GM10266 (cell line): ENCODE measurements at regions not wholly inside any gene's neighbourhood (a gene's known extent, or its start where the extent isn't known, plus 50 kb on each side); places are given as distances from the start of the nearest gene placed in this dataset.

Experiments used
- DNase-seq: peaks from one replicate; pipeline ENCODE4 v3.0.0; 2012; ENCODE audit errors: extremely low spot score
- TF ChIP-seq, protein P1 (sequence below): IDR thresholded peaks from 2 replicates; pipeline ENCODE4 v1.5.1; 2012; ENCODE audit warnings: mild to moderate bottlenecking, low read depth; ENCODE audit not compliant: control insufficient read depth, insufficient read depth; ENCODE audit errors: missing control alignments

DNA sequence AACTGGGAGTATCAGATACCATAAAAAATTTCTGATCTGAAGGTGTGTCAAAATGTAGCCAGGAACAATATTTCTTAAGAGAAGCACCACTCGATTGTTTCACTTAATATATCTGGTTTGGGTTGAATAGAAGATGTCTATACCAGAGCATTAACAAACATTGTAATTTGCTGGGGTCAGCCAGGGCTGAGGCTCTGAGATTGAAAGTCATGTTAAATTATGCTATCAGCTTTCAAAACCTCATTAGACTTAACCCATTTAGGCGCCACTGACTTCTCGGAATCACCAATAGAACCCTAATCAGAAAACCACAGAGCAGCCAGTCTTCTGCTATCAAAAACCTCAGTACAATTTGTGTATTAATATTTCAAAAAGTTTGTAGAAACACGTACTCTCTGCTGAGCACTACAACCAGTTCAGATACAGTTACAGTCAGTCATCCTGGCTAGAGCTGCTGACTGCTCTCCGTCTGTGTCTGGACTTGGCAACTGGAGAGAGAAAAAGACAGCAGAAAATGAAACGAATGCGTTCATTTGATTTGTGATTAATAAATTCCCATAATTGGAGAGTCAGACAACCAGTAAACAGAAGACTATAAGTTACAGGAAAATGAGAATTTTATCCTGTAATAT is 848.6 kb upstream of the PABPC4L start:
- TF ChIP-seq, protein P1, sequence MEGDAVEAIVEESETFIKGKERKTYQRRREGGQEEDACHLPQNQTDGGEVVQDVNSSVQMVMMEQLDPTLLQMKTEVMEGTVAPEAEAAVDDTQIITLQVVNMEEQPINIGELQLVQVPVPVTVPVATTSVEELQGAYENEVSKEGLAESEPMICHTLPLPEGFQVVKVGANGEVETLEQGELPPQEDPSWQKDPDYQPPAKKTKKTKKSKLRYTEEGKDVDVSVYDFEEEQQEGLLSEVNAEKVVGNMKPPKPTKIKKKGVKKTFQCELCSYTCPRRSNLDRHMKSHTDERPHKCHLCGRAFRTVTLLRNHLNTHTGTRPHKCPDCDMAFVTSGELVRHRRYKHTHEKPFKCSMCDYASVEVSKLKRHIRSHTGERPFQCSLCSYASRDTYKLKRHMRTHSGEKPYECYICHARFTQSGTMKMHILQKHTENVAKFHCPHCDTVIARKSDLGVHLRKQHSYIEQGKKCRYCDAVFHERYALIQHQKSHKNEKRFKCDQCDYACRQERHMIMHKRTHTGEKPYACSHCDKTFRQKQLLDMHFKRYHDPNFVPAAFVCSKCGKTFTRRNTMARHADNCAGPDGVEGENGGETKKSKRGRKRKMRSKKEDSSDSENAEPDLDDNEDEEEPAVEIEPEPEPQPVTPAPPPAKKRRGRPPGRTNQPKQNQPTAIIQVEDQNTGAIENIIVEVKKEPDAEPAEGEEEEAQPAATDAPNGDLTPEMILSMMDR: no peak
- no peak for DNase-seq

DNA sequence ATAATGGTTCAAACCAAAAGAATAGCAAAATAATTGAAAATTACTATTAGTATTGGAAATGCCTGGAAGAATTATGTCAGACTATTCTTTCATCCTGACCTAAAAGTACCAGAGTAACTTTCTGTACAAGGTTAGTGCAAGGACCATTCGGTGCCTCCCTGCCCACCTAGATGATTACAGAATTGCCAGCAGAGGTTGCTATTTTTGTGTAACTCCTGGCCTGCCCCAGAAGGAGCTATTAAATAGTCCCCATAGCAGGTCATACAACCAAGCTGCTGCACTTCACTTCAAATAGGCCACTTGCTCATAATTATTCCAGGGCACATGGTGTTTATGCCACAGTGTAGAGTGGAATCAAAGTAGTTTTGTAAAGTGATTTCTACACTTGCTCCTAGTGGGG is 831.1 kb upstream of the PABPC4L start:
- DNase-seq: no peak
- TF ChIP-seq, protein P1: no peak

DNA sequence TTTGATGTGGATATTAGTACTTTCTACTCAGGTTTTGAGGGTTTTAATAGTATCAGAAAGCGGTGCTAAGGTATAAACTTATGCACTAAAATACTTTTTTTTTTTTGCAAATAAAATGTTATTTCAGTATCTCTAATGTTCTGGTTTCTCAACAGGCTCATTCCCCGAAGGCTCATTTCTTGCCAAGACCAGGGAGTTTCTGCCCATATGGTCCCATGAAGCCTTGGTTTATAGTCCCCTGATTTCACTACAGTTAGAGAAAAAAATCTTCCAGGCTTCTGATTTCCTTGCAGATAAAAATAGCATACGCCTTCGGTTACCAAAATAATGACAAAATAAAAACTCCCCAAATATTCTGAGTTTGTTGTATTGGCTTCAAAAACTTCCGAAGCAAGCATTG is 814.2 kb upstream of the PABPC4L start:
- TF ChIP-seq, protein P1: no peak
- no peak for DNase-seq

DNA sequence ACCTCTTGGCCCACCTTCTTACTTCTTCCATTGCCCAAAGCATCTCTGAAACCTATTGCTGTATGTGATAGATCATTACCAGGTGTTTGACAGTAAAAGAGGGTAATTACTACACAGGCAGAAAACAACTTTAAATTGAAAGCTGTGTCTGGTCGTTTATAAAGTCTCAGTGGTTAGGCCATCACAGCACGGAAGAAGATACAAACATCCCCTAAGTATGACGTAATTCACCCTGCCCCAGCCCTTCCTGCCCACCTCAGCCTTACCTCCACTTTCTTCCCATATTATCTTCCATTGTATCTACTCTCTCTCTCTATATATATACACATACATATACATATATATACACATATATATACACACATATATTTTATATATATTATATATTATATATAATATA is 805.8 kb upstream of the PABPC4L start:
- TF ChIP-seq, protein P1: no peak
- DNase-seq: no peak

DNA sequence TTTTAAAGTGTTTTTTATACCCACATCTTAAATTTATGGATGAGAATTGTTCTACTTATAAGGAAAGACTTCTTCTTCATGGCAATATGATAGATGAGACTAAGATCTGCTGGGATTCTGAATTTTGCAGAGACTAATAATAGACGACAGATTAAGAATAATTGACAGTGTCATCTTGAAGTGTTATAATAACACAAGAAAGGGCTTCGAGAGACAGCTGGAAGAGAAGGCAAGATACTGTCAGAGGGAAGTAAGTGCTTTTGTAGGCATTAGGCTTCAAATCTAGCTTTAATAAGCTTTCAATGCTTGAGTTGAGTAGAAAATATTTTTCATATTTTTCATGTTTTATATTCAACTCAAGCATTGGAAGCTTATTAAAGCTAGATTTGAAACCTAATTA is 797.6 kb upstream of the PABPC4L start:
- TF ChIP-seq, protein P1: no peak
- DNase-seq: no peak

DNA sequence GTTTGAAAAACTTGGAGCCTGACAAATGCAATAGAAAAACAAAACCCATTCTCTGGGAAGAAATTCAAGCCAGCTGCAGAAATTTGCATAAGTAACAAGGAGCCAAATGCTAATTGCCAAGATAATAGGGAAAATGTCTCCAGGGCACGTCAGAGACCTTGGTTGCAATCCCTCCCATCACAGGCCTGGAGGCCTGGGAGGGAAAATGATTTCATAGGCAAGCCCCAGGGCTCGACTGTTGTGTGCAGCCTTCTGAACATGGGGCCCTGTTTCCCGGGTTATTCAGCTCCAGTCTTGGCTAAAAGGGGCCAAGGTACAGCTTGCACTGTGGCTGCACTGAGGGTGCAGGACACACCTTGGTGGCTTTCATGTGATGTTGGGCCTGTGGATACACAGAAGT is 760.4 kb upstream of the PABPC4L start:
- TF ChIP-seq, protein P1: no peak
- no peak for DNase-seq

DNA sequence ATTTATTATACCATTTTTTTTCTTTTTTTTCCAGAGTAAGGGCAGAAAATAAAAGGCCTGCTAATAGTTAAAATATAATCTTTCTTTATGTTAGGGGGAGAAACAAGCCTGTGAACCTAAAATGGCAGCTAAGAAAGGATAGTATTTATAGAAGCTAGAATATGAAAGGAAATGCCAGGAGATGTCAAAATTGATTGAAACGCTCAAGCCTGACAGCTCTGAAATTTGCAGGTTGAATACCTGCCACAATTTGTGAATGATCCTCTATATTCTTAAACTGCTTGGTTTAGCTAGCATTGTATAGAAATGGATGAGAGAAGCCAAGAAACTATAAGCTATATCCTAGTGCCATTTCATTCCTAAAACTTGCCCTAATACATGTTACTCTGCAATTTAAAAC is 757.3 kb upstream of the PABPC4L start:
- TF ChIP-seq, protein P1: no peak
- DNase-seq: no peak
